GM12864 (cell line): ENCODE measurements at regions not wholly inside any gene's neighbourhood (a gene's known extent, or its start where the extent isn't known, plus 50 kb on each side); places are given as distances from the start of the nearest gene placed in this dataset.

Experiments
- DNase-seq: peaks from one replicate; pipeline ENCODE4 v3.0.0-alpha.2; 2011; ENCODE audit warnings: low read depth
- H3K4me3 ChIP-seq: 2 replicates; pipeline ENCODE4 v1.5.1; 2011; ENCODE audit warnings: mild to moderate bottlenecking, low read depth, low read length, control low read depth
- CTCF ChIP-seq: IDR thresholded peaks from 2 replicates; pipeline ENCODE4 v1.5.1; 2011; ENCODE audit warnings: low read depth, mild to moderate bottlenecking, moderate library complexity, low read length, control low read depth, inconsistent platforms; ENCODE audit errors: missing control alignments

- H3K4me3 ChIP-seq, result no peak overlapping the region
- DNase-seq, result no peak
- TF ChIP-seq CTCF, result no peak
These were observed 177.9 kb upstream of the KLF4 start for GRCh38 chr9:107667231-107668070.

- no peak for DNase-seq
- no peak for TF ChIP-seq CTCF
These were observed 175.5 kb upstream of the KLF4 start for GRCh38 chr9:107665057-107665456.

DNA sequence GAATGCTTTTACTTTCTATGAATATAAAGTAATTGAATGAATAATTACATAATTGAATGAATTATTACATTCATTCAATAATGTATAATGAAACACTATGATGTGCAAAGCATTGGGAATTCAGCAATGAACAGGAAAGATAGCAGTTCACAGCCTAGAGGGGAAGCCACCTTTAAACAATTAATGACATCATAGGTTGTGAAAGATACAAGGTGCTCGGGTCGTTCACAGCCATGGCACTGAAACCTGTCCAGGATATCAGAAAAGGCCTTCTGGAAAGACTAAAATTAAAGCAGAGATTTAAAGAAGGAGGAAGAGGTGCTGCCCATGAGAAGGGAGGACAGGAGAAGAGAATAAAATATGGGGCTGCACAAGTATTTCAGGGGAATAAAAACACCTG, 171.4 kb upstream of the KLF4 start:
- no peak overlapping the region for H3K4me3 ChIP-seq
- no peak for DNase-seq
- TF ChIP-seq CTCF, result no peak

More at GRCh38 chr9:107665057-107665456, 175.5 kb upstream of the KLF4 start:
- no peak overlapping the region for H3K4me3 ChIP-seq

DNA sequence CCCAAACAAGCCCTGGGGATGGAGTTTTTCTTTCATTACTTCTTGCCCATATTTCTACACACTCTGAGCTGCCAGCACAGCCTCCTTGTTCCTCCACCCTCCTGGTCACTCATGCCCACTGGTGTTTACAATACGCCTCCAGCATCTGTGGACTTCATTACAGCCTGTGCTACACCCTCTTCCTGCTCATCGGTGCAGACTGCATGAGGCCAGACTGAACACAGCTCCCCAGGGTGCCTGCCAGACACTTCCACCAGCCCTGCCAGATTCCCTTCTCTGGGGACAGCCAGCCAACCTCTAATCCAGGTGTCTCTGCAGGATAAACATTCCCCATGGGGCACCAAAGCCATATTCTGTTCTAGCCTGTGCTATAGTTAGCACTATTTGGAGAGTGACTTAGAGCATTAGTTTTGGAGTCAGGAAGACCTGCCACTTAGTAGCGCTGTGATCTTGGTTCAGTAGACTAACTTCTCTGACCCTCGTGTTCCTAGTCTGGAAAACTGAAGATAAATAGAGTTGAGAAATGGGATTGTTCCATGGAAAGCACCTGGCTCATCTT, 163.8 kb upstream of the KLF4 start:
- TF ChIP-seq CTCF, result no peak
- DNase-seq, result no peak
- no peak overlapping the region for H3K4me3 ChIP-seq

GRCh38 chr9:107650995-107651394, 161.4 kb upstream of the KLF4 start:
- no peak for DNase-seq
- H3K4me3 ChIP-seq, result no peak overlapping the region
- TF ChIP-seq CTCF, result no peak

- TF ChIP-seq CTCF, result no peak
- DNase-seq, result no peak
- no peak overlapping the region for H3K4me3 ChIP-seq
These were observed 160.8 kb upstream of the KLF4 start for GRCh38 chr9:107650321-107650720.
